HUES6 (cell line): ENCODE measurements at regions not wholly inside any gene's neighbourhood (a gene's known extent, or its start where the extent isn't known, plus 50 kb on each side); places are given as distances from the start of the nearest gene placed in this dataset.

ENCODE experiments used
- H3K27ac ChIP-seq: 2 replicates; pipeline ENCODE4 v1.7.0; 2013; ENCODE audit warnings: low read depth, mild to moderate bottlenecking, low read length, inconsistent platforms
- H3K27me3 ChIP-seq: 2 replicates; pipeline ENCODE4 v1.6.1; 2013; ENCODE audit warnings: low read length; ENCODE audit not compliant: control insufficient read depth, insufficient read depth
- H3K36me3 ChIP-seq: 2 replicates; pipeline ENCODE4 v1.6.1; 2013; ENCODE audit warnings: low read length; ENCODE audit not compliant: control insufficient read depth, insufficient read depth
- H3K4me1 ChIP-seq: 2 replicates; pipeline ENCODE4 v1.6.1; 2013; ENCODE audit warnings: low read length; ENCODE audit not compliant: control insufficient read depth, insufficient read depth
- H3K4me3 ChIP-seq: 2 replicates; pipeline ENCODE4 v1.5.1; 2013; ENCODE audit warnings: low read depth, low read length
- H3K9ac ChIP-seq: one replicate; pipeline ENCODE4 v1.6.1; 2013; ENCODE audit warnings: mild to moderate bottlenecking, low read length
- H3K9me3 ChIP-seq: 2 replicates; pipeline ENCODE4 v1.6.1; 2013; ENCODE audit warnings: low read depth, low read length; ENCODE audit not compliant: control insufficient read depth, insufficient read depth

DNA sequence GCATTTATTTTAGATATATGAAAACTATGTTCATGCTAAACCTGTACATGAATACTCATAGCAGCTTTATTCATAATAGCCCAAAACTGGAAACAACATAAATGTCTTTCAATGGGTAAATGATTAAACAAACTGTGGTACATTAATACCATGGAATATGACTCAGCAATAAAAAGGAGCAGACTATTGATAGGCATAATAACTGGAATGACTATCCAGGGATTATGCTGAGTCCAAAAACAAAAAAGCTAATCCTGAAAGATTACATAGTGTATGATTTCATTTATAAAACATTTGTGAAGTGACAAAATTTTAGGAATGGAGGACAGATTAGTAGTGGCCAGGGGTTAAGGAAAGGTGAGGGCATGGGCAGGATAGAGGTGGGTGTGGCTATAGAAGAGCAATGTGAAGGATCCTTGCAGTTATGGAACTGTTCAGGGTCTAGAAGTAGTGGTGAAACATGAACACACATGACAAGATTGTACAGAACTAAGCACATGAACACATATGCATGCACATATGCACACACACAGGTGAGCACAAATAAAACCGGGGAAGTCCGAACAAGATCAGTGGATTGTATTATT lies 61.1 kb upstream of the CDKN3 start:
- H3K4me3 ChIP-seq, result no peak overlapping the region
- no peaks in the 10 kb centered on the region for H3K9me3 ChIP-seq
- peaks cover 24% of the 10 kb centered on the region for H3K4me1 ChIP-seq
- H3K9ac ChIP-seq, result no peak overlapping the region
- no peaks in the 10 kb centered on the region for H3K36me3 ChIP-seq
- H3K27ac ChIP-seq, result no peak overlapping the region
- no peaks in the 10 kb centered on the region for H3K27me3 ChIP-seq

DNA sequence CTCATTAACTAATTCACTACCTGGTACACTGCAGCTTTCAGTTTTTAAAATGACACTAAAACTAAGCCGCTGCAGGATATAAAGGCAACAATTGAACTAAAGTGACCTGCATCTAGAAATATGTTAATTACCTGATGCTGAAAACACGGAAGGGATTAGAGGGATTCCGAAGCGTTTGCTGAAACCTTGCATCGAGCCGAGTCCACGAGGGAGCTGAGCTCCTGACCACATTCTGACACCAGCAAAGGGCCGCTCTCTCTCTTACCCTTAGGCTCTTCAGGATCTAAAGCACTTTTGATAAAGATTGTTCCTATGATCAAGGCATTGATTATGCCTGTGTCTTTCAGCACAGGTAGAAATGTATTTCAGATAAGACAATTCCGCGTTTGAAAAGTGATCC lies 59.5 kb upstream of the CDKN3 start:
- H3K27me3 ChIP-seq, result no peaks in the 10 kb centered on the region

DNA sequence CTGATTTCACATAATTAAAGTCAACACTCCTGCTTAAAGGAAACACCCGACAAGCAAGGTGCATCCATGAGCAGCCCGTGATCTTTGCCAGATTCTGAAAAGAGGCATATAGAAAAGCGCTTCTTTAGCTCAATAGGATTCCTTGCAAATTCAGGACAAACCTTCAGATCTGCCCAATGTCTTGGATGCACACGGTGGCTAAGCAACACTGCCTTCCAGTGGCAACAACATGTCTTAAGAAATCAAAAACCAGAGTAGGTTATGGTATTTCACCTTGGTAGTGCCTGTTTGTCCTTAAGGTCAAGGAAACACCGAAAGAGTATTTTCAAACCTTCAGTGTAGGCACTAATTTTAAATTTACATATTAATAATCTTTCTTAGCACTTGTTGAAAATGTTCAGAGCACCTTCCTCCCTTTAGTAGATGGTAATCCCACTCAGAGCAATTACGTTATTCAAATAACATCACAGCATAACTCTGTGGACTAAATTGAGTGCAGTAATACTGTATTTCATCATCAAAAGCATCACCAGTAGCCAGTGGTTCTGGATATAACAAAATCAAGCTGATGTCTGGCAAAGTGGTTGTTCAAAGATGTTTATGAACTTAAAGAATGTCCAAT lies 58.0 kb upstream of the CDKN3 start:
- H3K4me1 ChIP-seq, result peaks cover 25% of the 10 kb centered on the region
- H3K36me3 ChIP-seq, result no peaks in the 10 kb centered on the region
- H3K9ac ChIP-seq, result no peak overlapping the region
- peaks cover 3% of the 10 kb centered on the region; the same call in 1 of the 2 replicates for H3K9me3 ChIP-seq
- H3K27me3 ChIP-seq, result no peaks in the 10 kb centered on the region
- H3K27ac ChIP-seq, result no peak overlapping the region; the same call in 1 of the 2 replicates
- H3K4me3 ChIP-seq, result no peak overlapping the region

More for the DNA sequence above, 59.5 kb upstream of the CDKN3 start:
- no peak overlapping the region for H3K27ac ChIP-seq
- H3K9ac ChIP-seq, result no peak overlapping the region
- peaks cover 3% of the 10 kb centered on the region; the same call in 1 of the 2 replicates for H3K9me3 ChIP-seq
- no peaks in the 10 kb centered on the region for H3K36me3 ChIP-seq
- H3K4me3 ChIP-seq, result no peak overlapping the region
- H3K4me1 ChIP-seq, result peaks cover 23% of the 10 kb centered on the region

DNA sequence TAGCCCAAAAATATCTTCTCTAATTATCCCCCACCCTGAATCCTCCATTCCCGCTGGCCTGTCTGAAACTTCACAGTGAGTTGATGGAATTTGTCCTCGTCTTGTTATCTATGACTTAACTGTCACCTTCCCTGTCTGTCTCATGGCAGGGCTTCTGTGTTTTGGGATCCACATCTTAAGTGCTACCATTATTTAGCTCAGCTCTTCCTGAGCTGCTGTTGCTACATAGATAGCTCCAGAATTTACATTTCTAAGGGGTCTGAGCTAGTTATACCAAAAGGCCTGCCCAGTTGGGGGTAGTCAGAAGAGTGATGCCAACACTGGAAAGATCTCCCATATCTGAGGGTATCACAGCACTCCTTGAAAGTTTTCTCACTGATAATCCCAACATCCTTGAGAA lies 57.0 kb upstream of the CDKN3 start:
- Histone ChIP-seq H3K27me3 (no peaks in the 10 kb centered on the region), H3K9me3 (peaks cover 3% of the 10 kb centered on the region; the same call in 1 of the 2 replicates), H3K4me1 (peaks cover 33% of the 10 kb centered on the region)

DNA sequence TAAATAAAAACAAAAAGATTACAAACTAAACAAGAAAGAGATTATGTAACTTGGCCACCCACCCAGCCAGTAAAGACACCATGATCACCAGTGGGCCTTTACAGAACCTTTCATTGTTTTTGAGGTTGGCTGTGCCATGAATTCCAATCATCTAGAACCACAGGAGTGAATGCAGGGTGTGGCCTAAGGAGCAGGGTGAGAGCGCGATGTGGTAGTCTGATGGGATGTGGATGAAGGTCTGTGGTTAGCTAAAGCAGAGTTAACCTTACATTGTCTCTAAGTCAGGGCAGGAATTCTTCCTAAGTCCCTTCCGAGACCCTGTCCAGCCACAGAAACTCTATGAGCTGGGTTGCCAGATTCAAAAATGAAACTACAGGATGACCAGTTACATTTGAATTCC lies 54.0 kb upstream of the CDKN3 start:
- H3K9ac ChIP-seq, result no peak overlapping the region
- H3K36me3 ChIP-seq, result no peaks in the 10 kb centered on the region
- peaks cover 3% of the 10 kb centered on the region; the same call in 1 of the 2 replicates for H3K9me3 ChIP-seq
- H3K4me3 ChIP-seq, result no peak overlapping the region
- H3K4me1 ChIP-seq, result peaks cover 48% of the 10 kb centered on the region
- H3K27me3 ChIP-seq, result no peaks in the 10 kb centered on the region
- no peak overlapping the region for H3K27ac ChIP-seq

More for the DNA sequence above, 57.0 kb upstream of the CDKN3 start:
- no peak overlapping the region for H3K9ac ChIP-seq
- H3K27ac ChIP-seq, result no peak overlapping the region; the same call in 1 of the 2 replicates
- H3K4me3 ChIP-seq, result no peak overlapping the region
- no peaks in the 10 kb centered on the region for H3K36me3 ChIP-seq

DNA sequence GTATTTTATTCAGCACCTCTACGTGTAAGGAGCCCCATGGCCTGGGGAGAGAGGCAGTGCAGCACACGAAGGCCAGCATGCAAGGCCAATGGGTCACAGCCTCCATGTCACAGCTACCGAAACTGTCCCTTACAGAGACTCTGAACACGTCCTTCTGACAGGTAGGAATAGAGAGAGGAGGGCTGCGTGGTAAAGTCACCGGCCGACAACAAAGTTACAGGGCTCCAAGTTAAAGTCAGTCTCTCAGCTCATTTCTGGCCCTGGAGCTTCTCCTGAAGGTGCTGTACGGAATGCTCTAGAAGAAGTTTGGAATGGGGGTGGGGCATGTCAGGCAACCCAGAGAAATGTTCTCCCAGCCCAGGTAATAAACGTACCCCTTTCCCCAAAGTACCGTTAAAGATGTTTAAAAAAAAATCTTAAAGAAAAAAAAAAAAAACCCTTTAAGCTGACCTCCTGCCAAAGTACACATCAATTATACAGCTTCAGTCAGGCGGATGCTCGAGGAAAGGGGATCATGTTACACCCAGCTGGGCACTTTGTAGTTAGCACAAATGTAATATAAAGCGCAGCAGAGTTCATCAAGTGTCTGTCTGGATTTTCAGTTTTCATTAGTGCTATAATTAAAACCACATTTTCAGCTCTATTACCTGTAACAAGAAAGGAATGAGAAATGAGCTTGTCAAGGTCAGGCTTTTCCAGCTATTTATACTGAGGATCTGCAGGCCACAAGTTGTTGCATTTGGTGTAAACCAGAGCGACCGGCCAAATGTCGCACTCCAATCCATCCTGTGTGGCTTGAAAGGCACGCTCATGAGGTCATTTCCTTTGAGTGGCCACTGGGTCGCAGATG lies 53.3 kb upstream of the CDKN3 start:
- no peaks in the 10 kb centered on the region for H3K27me3 ChIP-seq
- H3K4me3 ChIP-seq, result no peak overlapping the region
- peak overlapping the region; percentile 48 for H3K9ac ChIP-seq
- peaks cover 3% of the 10 kb centered on the region; the same call in 1 of the 2 replicates for H3K9me3 ChIP-seq
- H3K4me1 ChIP-seq, result peaks cover 47% of the 10 kb centered on the region
- H3K36me3 ChIP-seq, result no peaks in the 10 kb centered on the region
- H3K27ac ChIP-seq, result no peak overlapping the region; the same call in 1 of the 2 replicates

DNA sequence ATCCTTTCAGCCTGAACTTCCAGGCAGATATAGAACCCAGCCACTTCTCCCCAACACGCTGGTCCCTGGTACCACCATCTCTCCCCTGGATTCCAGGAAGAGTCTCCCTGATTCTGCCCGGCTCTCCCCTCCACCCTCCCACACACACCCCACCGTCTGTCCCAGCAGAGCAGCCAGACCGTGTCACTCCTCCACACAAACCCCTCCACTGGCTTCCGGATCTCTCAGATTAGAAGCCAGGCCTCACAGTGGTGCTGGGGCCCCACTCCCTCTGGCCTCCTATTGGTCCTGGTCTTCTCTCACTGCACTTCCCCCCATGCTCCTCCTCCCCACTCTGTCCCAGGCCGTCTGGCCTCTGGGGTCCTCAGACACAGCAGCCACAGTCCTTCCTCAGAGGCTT lies 52.4 kb upstream of the CDKN3 start:
- Histone ChIP-seq H3K9me3 (peaks cover 3% of the 10 kb centered on the region; the same call in 1 of the 2 replicates), H3K27me3 (no peaks in the 10 kb centered on the region), H3K36me3 (no peaks in the 10 kb centered on the region), H3K4me1 (peaks cover 48% of the 10 kb centered on the region), H3K4me3 (no peak overlapping the region), H3K9ac (peak overlapping the region; percentile 48), H3K27ac (no peak overlapping the region)

DNA sequence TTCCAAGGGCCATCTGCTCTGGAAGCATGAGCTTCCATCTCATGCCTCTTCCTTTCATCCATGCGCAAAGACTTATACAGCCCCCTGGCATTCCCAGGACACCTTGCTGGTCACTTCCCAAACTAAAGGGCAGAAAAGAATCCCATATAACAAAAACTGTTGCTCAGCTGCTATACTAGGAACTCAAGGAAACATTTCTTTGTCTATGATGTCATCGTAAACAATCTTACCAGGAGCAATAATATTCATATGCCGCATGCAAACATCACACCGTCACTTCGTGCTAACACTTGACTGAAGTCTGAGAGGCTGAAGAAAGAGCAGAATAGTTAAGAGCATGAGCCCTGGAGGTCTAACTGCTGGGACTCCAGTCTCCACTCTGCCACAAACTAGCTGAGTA lies 50.5 kb upstream of the CDKN3 start:
- Histone ChIP-seq H3K27me3 (no peaks in the 10 kb centered on the region), H3K9me3 (peaks cover 3% of the 10 kb centered on the region; the same call in 1 of the 2 replicates), H3K4me3 (no peak overlapping the region), H3K36me3 (no peaks in the 10 kb centered on the region), H3K4me1 (peaks cover 40% of the 10 kb centered on the region), H3K27ac (no peak overlapping the region), H3K9ac (no peak overlapping the region)
